ENCODE measurements at regions not wholly inside any gene's neighbourhood (a gene's known extent, or its start where the extent isn't known, plus 50 kb on each side); places are given as distances from the start of the nearest gene placed in this dataset.

DNA sequence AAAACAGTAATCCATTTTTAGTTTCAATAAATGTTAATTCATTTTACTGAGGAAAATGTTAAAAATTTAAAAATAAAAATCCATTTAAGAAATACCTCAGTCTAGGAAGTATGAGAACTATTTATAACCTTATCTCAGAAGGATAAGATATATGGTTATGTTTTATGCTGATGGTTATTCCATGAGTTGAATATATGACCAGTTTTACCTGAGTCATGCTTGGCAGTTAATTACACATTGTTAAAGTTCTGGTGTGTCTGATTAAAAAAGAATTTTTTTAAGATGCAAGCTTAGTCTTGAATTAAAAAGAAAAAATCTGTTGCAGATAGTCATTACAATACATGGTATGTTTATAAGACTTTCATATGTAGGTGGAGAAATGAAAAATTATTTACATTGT is 191.7 kb downstream of the ARL4A start:
- no peak for DNase-seq (ENCODE audit: low read depth in 4 of 4, low spot score in 3 of 4)

DNA sequence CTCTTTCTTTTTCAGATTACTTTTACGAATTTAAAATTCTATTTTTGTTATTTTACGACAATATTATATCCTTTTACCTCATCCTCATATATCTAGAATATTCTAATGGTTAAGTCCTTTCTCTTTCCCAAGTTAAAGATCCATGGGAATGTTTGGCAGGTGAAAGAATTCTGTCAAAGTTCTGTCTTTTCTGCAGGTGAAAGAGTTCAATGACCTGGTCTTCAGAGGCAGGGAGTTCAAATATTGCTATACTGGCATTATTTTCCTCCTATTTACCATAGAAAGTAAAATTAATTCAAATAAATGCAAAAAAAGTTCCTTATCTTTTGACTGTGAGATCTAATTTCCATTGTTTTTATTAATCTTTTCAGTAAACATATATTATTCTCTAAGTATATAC is 194.3 kb downstream of the ARL4A start:
- no peak for DNase-seq (ENCODE audit: low read depth in 4 of 4, low spot score in 3 of 4)

DNA sequence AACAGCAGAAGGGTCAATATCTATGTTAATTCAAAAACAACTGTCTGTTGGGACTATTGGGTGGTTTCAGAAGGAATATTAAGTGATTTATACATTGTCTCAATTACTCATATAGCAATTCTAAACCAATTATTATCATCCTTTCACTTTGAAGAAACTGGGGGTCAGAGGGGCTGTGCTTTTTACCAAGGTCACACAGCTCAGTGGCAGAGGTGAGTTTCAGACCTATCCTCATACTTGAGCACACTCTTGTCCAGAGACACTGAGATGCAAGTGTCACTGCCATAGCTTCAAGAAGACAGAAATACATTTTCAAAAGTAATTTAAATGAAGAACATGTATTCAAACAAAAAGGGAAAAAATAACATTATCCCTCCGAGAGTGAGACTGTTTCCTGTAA is 195.3 kb downstream of the ARL4A start:
- no peak for DNase-seq (ENCODE audit: low read depth in 4 of 4, low spot score in 3 of 4)

DNA sequence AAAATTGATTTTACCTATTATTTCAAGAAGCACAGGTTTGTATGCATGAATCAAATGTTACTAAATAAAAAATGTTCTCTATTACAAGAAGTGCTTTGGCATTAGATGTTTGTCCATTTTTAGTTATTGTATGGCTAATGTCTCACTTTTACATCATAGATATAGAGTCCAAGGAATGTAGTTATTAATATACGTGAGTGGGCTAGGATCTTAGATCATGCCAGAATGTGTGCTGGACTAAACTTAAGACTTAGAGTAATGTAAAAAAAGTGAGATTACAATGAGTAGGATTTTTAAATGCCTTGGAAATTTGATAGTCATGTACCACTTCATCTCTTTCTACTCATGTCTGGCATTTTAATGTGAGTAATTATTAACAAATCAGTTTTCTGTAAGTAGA is 196.6 kb downstream of the ARL4A start:
- no peak for DNase-seq (ENCODE audit: low read depth in 4 of 4, low spot score in 3 of 4)

DNA sequence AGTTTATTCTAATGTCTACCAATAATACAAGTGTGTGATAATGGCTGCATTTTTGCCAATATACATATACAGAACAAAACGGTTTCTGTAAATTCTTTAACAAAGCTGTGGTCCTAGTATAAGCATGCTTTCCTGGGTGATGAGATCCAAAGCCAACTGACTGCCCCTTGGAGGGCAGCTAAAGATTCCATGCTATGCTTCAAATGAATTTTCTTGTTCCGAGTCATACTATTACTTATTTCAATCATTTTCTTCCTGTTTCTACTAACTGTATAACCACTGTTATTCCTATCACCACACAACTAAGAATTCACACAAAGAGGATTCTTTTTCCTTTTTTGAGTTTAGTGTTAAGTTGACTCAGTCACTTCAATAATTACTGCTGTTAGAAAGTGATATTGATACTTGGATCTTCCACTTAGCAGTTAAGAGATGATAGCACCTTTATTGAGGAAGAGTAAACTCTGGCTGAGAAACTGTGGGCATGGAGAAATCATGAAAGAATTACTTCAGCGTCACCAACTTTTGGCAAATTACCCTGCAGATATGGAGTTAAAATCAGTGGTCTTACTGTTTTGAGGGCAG is 197.5 kb downstream of the ARL4A start:
- no peak for DNase-seq (ENCODE audit: low read depth in 4 of 4, low spot score in 3 of 4)

DNA sequence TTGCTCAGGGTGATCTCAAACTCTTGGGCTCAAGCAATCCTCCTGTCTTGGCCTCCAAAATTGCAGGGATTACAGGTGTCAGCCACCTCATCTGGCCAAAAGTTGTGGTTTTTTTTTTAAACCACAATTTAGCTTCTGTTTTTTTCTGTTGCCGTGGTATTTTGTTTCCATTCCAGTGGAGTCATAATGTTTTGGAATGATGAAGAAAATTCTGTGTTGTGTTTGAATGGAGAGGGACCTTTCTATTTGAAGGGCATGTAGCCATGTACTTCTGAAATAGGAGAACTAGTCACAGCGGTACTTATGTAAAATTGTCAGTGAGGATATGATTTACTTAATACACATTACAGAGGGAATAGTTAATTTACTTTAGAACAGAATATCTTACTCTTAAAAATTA is 201.3 kb downstream of the ARL4A start:
- no peak for DNase-seq (ENCODE audit: low read depth in 4 of 4, low spot score in 3 of 4)

DNA sequence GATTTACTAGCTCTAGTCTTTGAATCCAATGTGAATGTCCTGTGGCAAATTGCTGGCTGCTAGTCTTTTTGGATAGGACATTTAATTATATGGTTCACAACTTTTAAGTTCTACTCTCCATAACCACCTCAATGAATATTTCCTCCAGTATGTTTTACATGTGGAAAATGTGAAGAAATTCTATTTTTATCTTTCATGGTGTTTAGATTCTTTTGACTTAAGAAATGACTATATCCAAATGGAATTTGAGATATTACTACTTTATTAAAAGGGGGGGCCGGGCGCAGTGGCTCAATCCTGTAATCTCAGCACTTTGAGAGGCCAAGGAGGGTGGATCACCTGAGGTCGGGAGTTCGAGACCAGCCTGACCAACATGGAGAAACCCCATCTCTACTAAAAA is 202.0 kb downstream of the ARL4A start:
- DNase-seq (ENCODE audit: low read depth in 4 of 4, low spot score in 3 of 4) = no peak

DNA sequence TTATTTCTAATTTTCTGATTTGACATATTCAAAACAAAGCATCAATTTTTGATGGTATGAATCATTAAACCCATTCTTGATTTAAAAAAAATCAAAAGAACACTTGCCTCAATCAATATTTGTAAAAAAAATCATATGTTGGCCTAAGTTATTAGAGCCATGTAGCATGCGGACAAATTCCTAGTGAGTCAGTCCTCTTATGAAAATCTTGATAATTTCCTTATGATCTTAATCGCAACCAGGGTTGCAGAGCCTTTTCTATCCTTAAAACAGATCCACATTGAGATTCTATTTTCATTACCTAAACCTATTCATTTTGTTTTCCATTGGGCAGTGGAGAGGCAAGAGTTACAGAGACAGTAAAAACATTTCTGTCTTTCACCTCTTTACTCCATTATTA is 203.2 kb downstream of the ARL4A start:
- no peak for DNase-seq (ENCODE audit: low read depth in 4 of 4, low spot score in 3 of 4)

DNA sequence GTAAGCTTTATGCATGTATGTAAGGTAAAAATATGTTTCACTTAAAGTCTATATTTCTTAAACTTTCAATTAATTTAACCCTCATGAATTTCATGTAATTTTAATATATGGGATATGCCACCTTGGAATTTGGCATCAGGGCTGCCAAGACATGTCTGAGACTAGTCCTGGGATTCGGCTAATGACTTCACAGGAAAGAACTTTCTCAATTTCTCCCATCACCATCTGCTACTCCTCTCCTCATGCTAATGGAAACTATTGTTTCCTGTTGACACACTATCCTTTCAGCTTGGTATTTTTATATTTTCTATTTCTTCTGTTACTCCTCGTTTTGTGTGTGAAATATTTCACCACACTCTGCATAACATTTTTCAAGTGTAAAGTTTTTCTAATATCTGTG is 205.9 kb downstream of the ARL4A start:
- no peak for DNase-seq (ENCODE audit: low read depth in 4 of 4, low spot score in 3 of 4)

DNA sequence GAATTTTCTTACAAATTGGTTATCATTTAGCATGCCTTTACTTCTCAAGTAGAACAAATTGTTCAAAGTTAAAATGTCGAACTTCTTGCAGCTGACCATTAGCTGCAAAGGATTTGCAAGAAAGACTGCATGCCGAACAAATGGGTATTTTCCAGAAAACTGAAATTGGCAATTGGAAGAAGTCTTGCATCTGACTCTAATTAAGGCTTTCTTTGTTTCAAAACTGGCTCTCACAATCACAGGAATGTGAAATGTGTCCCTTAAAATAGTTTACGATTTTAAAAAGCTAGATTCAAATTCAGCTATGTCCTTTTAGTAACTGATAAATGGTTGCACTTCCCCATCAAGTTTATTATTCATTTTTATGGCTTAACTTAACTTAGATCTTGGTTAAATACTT is 207.9 kb downstream of the ARL4A start:
- DNase-seq (ENCODE audit: low read depth in 4 of 4, low spot score in 3 of 4) = peak in 1 of 4 donors; percentile 2

DNA sequence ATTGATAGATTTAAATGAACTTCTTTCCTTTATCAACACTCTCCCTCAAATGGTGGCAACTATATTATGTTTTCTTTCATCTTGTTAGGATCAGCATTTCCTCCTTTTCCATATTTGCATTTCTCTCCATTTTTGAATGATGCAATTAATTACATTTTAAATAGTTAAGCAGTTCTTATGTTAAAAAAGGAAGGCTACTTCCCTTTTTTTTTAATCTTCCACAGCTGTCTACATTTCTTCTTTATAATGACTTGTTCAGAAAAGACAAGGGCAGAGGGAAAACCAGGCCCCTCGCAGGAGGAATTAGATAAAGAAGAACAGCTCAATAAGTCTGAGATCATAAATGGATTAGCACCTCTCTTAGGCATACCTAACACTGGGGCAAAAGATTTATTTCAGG is 208.9 kb downstream of the ARL4A start:
- DNase-seq (ENCODE audit: low read depth in 4 of 4, low spot score in 3 of 4) = no peak

DNA sequence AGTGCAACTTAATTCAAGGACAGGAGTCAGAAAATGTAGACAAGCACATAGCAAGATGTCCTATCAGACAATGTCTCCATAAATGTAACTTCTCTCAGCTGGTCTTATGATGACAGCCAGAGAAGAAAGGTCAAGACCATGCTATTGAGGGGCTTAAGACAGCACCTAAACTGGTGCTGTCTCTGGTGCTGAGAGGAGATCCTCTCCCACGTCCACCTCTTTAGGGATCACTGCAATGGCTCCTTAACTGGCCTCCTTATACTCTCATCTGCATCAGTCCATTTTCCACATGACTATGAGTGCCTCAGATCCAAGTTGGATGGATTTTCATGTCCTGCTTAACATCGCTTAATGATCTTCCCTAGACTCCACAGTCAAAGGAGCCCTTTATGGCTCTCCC is 210.6 kb downstream of the ARL4A start:
- DNase-seq (ENCODE audit: low read depth in 4 of 4, low spot score in 3 of 4) = no peak

DNA sequence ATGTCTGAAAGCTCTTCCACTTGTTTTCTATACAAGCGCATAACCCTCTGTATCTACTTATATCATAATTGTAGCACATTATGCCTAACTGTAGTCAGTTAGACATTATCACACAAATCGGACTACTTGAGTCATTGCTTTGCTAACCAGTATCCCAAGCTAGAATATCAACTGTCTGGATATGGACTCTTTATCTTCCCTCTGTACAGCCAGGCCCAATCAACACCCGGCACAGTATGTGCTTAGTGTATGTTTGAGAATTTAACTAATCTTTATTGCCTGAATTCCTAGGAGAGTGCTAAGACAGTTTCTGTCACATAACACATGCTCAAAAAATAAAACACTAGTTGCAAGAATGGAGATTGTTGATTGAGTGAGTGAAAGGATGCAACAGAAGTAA is 211.2 kb downstream of the ARL4A start:
- no peak for DNase-seq (ENCODE audit: low read depth in 4 of 4, low spot score in 3 of 4)

DNA sequence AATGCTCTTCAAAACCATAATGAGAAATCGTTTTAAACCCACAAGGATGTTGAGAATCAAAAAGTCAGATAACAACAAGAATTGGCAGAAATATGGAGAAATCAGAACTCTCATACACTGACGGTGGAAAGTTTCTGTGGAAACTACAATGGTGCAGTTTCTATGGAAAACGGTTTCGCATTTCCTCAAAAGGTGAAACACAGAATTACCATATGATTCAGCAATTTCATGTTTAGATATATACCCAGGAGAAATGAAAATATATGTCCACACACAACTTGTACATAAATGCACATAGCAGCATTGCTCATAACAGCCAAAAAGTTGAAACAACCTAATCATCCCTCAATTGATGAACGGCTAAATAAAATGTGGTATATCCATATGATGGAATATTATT is 218.2 kb downstream of the ARL4A start:
- DNase-seq (ENCODE audit: low read depth in 4 of 4, low spot score in 3 of 4) = no peak

DNA sequence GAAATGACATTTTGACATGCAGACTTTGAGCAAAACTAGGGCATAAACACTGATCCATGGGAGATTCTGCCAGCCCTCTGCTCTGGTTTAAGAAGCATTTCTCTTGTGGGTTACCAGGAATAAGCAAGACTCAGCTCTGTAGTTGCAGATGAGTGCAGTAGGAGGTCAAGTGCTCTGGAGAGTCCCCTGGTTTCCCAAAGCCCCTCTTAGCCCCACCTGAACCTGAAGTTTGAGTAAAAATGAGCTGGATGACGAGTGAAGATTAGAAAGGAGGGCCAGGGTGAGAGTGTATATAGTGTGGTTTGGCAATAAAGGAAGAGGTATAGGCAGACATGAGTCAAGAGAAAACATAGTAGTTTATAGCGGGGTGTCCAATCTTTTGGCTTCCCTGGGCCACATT is 220.3 kb downstream of the ARL4A start:
- no peak for DNase-seq (ENCODE audit: low read depth in 4 of 4, low spot score in 3 of 4)

DNA sequence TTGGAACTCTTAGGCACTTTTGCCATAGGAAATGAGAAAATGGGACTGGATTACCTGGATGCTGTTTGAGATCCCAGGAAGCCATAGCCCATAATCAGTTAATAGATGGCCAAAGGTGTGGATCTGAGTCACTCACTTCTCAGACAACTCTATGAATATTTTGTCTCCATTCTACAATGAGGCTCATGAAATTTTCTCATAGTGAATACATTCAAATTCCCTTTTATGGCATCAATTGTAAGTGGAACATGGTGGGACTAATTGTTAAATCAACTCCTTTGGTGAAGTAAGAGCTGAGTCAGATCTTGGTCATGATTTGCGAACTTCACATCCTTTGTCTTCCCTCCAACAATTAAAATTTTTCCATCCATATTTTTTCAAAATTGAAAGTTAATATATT is 222.1 kb downstream of the ARL4A start:
- no peak for DNase-seq (ENCODE audit: low read depth in 4 of 4, low spot score in 3 of 4)

DNA sequence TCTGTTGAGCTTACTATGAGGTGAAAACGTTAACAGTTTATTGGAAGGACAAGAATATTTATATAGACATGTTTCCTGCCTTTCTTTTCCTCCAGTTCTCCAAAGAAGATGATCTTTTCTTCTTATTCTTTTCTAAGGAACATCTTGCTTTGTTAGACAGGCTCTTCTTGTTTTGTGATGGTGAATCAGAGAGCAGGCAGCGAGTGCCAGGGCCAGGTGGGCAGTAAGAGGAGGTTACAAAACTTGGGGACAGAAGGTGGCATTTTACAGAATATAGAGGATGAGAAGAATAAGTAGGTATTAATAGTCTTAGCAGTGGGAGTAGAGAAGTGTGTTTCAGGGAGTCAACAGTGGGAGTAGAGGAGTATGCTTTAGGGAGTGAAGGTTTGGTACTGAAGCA is 223.6 kb downstream of the ARL4A start:
- no peak for DNase-seq (ENCODE audit: low read depth in 4 of 4, low spot score in 3 of 4)

DNA sequence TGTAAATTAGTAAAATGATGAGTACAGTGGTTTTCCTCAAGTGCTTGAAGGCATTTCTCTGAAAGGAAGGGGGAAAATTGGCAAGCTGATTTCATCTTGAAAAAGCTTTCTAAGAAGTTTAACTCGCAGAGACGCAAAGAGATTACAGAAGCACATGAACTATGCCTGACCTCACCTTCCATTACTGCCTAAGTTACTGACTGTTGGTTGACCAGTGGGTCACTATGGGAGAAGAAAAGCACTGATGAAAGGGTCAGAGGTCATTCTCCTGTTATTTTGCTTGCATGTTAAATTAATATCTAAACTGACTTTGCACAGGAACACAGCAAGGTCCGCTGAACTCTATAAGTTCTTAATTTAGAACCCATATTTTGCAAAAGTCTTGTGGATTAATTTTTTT is 225.6 kb downstream of the ARL4A start:
- no peak for DNase-seq (ENCODE audit: low read depth in 4 of 4, low spot score in 3 of 4)

DNA sequence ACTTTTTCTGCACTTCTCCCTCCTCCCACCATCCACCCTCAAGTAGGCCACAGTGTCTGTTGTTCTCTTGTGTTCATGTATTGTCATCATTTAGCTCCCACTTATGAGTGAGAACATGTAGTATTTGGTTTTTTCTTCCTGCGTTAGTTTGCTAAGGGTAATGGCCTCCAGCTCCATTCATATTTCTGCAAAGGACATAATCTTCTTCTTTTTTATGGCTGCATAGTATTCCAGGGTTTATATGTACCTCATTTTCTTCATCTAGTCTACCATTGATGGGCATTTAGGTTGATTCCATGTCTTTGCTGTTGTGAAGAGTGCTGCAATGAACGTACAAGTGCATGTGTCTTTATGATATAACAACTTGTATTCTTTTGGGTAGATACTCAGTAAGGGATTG is 230.4 kb downstream of the ARL4A start:
- DNase-seq (ENCODE audit: low read depth in 4 of 4, low spot score in 3 of 4) = no peak

DNA sequence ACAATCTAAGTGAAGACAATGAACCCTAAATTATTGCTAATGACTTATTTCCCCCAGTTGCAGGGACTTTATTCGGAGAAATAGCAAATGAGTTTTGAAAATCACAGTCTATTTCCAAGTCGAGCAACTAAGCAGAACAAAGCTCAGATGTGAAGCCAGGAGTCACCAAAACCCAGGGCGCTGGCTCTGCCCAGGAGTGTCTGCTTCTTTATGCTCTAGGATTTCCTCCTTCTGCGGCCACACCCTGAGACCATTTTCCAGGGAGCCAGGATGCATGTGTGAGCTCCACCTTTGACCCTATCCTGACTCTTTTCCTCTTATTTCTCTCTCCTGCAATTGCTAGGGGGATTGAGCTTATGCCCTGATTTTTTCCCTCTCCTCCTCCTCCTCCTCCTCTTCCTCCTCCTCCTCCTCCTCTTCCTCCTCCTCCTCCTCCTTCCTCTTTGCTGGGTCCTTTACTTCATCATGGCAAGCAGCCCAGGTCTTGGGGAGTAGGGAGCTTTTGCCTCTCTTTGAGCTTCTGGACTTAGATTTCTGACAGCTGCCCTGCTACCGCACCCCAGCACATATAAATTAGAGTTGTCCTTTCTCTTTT is 234.4 kb downstream of the ARL4A start:
- DNase-seq (ENCODE audit: low read depth in 4 of 4, low spot score in 3 of 4) = no peak

DNA sequence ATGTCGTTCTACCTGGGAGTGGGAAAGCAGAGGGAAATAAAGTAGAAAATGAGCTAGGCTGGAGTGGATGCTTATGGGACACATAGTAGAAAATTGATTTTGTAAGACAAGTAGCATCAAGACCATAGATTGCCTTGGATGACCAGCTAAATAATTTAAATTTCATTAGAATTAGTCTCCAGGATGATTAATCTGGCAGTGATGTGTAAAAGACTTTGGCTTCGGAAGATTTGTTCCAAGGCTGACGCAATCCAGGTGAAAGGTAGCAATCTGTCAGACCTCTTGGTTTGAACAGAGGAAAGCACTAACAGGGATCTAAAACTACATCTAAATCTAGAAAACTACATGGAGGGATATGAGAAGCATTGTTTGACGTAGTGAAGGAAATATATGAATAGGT is 236.5 kb downstream of the ARL4A start:
- no peak for DNase-seq (ENCODE audit: low read depth in 4 of 4, low spot score in 3 of 4)

DNA sequence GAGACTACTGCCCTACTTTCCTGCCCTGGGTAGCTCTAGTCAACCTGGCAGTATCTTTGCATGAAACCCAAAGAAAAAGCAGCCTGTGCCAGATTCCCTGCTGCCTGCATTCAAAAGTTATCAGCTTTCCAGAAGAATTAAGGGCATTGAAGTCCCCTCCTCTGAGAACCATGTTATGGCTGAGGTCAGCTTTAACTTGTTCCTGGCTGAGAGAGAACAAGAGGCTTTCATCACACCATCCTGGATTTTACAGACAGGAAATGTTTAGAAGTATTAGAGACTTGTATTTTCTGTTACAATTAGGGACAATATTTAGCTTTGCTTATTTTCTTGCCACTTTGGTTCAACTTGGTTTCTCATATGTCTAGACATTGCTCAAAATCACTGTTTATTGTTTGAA is 238.8 kb downstream of the ARL4A start:
- DNase-seq (ENCODE audit: low read depth in 4 of 4, low spot score in 3 of 4) = no peak
